GM23248 (cell line): ENCODE measurements at regions not wholly inside any gene's neighbourhood (a gene's known extent, or its start where the extent isn't known, plus 50 kb on each side); places are given as distances from the start of the nearest gene placed in this dataset.

ENCODE experiments used
- DNase-seq: peaks from one replicate; pipeline ENCODE4 v3.0.0-alpha.2; 2015
- H2AFZ ChIP-seq: fragments of 200-600 bp; sonication (generic); 2 replicates; pipeline ENCODE4 v1.6.1; 2016; ENCODE audit warnings: antibody characterized with exemption
- H3F3A ChIP-seq: fragments of 200-600 bp; sonication (generic); 2 replicates; pipeline ENCODE4 v1.6.1; 2016; ENCODE audit warnings: mild to moderate bottlenecking, antibody characterized with exemption, mixed run types; ENCODE audit not compliant: insufficient read depth
- H3K27ac ChIP-seq: fragments of 200-600 bp; sonication (generic); 2 replicates; pipeline ENCODE4 v1.5.1; 2016; ENCODE audit warnings: mild to moderate bottlenecking
- H3K27me3 ChIP-seq: fragments of 200-600 bp; sonication (generic); replicated peaks from 2 replicates; pipeline ENCODE4 v1.6.1; 2016; ENCODE audit warnings: mild to moderate bottlenecking; ENCODE audit not compliant: insufficient read depth
- H3K36me3 ChIP-seq: fragments of 200-600 bp; sonication (generic); 2 replicates; pipeline ENCODE4 v1.6.1; 2016; ENCODE audit warnings: low read depth, mild to moderate bottlenecking
- H3K4me1 ChIP-seq: fragments of 200-600 bp; sonication (generic); 2 replicates; pipeline ENCODE4 v1.6.1; 2016; ENCODE audit warnings: mild to moderate bottlenecking; ENCODE audit not compliant: insufficient read depth
- H3K4me2 ChIP-seq: fragments of 200-600 bp; sonication (generic); one replicate; pipeline ENCODE4 v1.6.1; 2016; ENCODE audit warnings: mild to moderate bottlenecking; ENCODE audit not compliant: unreplicated experiment
- H3K4me3 ChIP-seq: fragments of 200-600 bp; sonication (generic); 2 replicates; pipeline ENCODE4 v1.5.1; 2016; ENCODE audit warnings: mild to moderate bottlenecking
- H3K79me2 ChIP-seq: fragments of 200-600 bp; sonication (generic); 2 replicates; pipeline ENCODE4 v1.6.1; 2016; ENCODE audit warnings: mild to moderate bottlenecking; ENCODE audit not compliant: insufficient read depth
- H3K9ac ChIP-seq: fragments of 200-600 bp; sonication (generic); 2 replicates; pipeline ENCODE4 v1.6.1; 2016; ENCODE audit warnings: mild to moderate bottlenecking
- H3K9me2 ChIP-seq: fragments of 200-600 bp; sonication (generic); 2 replicates; pipeline ENCODE4 v1.6.1; 2016; ENCODE audit warnings: mixed run types, mild to moderate bottlenecking, moderate library complexity; ENCODE audit not compliant: insufficient read depth
- H3K9me3 ChIP-seq: fragments of 200-600 bp; sonication (generic); one replicate; pipeline ENCODE4 v1.6.1; 2017; ENCODE audit warnings: low read depth
- H4K20me1 ChIP-seq: fragments of 200-600 bp; sonication (generic); 2 replicates; pipeline ENCODE4 v1.6.0; 2016; ENCODE audit not compliant: insufficient read depth
- EZH2 ChIP-seq: fragments of 200-600 bp; sonication (generic); IDR thresholded peaks from 2 replicates; pipeline ENCODE4 v1.6.1; 2018; ENCODE audit warnings: antibody characterized with exemption, mild to moderate bottlenecking; ENCODE audit not compliant: insufficient read depth, poor library complexity, severe bottlenecking
- EZH2phosphoT487 ChIP-seq: fragments of 200-600 bp; sonication (generic); IDR thresholded peaks from 2 replicates; pipeline ENCODE4 v1.6.1; 2018; ENCODE audit warnings: antibody characterized with exemption, moderate library complexity, mild to moderate bottlenecking, low read depth; ENCODE audit not compliant: insufficient read depth
- WGBS, 2 experiments: methylation state at CpG; one replicate each; pipeline ENCODE4 v1.1.6; 2015 to 2017; ENCODE audit warnings: low lambda C conversion rate in 2 of 2, low coverage in 1 of 2; ENCODE audit errors: missing lambda C conversion rate in 2 of 2; 5-methylcytosine and 5-hydroxymethylcytosine counted together
- in situ Hi-C: fragments of 300-500 bp; cut with MboI; formaldehyde crosslinking; loops from 2 replicates; pipeline ENCODE4 v1.15.0; 2020

DNA sequence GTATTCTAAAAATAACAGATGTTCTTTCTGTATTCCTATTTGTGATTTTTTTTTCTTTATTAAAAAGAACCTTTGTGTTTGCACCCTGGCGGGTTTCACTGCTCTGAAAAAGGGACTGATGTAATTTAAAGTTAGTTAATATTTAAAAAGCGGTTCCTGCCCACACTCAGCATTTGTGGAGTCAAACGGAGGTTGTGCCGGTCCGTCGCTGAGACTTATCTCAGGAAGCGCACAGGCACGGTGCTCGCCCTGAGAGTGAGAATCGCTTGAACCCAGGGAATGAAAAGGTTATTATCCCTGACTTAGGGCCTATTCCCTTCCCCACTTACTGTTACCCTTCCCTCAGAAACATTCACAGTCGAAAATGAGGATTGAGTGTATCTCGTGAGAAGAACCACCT lies 366.7 kb downstream of the THBS2 start:
- no peaks in the 10 kb centered on the region for H3F3A ChIP-seq
- in situ Hi-C loops: loop anchor here (25.0 kb wide), 1 partner anchor 975 kb away; no protein-coding TSS in a partner anchor
- no peaks in the 10 kb centered on the region for H4K20me1 ChIP-seq
- no peaks in the 10 kb centered on the region for H3K9me2 ChIP-seq
- 90 to 91% methylated on average over 12 of the region's 12 CpGs for WGBS, 2 experiments
- no peak overlapping the region for H3K4me2 ChIP-seq
- no peak overlapping the region for H3K27ac ChIP-seq
- H3K4me3 ChIP-seq: no peak overlapping the region
- H3K9me3 ChIP-seq: no peaks in the 10 kb centered on the region
- no peaks in the 10 kb centered on the region for H3K36me3 ChIP-seq
- TF ChIP-seq EZH2 (no peak), EZH2phosphoT487 (no peak)
- no peak for DNase-seq
- no peak overlapping the region for H3K9ac ChIP-seq
- no peaks in the 10 kb centered on the region for H3K4me1 ChIP-seq
- no peak overlapping the region for H2AFZ ChIP-seq
- H3K27me3 ChIP-seq: peaks cover 23% of the 10 kb centered on the region
- H3K79me2 ChIP-seq: no peaks in the 10 kb centered on the region

DNA sequence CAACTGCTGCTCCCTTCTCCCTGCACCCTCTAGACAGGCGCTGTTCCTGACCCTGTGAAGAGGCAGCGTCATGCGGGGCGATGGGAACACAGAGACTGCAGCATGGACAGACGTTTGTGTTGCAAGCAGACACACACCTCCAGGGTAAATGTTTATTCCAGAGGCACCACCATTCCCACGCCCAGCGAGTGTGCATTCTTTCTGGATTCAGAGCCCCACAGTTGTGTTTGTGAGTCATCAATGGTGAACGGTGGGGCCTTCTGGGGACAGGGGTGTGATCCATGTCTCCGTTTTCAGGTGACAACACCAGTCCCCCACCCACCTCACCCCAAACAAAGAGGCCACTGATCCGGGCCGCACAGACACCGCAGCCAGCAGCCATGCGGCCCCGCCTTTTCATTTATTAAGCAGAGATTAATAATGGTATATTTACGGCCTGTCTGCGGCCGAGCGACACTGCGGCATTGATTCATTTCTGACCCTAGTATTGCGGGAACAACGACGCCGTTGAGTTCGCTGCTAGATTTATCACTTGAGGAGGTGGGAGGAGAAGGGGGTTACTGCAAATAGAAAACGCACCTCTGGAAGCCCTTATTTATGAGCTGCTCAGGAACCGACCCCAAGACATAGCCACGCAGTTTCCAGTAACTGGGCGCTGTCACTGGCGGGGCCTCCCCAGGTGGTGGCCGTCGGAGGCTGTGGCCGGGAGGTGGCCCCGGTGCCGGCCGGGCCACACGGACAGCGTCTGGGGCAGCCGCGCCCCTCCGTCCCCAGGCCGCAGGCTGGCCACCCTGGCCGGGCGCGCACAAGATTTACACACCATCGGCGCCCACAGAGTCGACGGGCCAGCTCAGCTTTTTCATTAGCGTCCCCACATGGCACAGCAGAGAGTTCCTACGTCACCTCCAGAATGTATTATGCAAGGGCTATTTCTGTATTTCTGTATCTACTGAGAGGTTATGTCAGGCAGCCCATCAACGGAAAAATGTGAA lies 367.6 kb downstream of the THBS2 start:
- whole genome bisulfite sequencing, 2 experiments: 82 to 84% methylated on average over 51 of the region's 51 CpGs
- H3K27ac ChIP-seq: no peak overlapping the region
- H3K79me2 ChIP-seq: no peaks in the 10 kb centered on the region
- TF ChIP-seq EZH2: no peak
- no peak for TF ChIP-seq EZH2phosphoT487
- no peak overlapping the region for H2AFZ ChIP-seq
- in situ Hi-C loops: loop anchor here (25.0 kb wide), 1 partner anchor 974 kb away; no protein-coding TSS in a partner anchor
- no peaks in the 10 kb centered on the region for H3K4me1 ChIP-seq
- H3K9me2 ChIP-seq: no peaks in the 10 kb centered on the region
- no peaks in the 10 kb centered on the region for H3F3A ChIP-seq
- H3K36me3 ChIP-seq: no peaks in the 10 kb centered on the region
- H3K4me3 ChIP-seq: no peak overlapping the region
- H4K20me1 ChIP-seq: no peaks in the 10 kb centered on the region
- no peaks in the 10 kb centered on the region for H3K9me3 ChIP-seq
- peaks cover 32% of the 10 kb centered on the region for H3K27me3 ChIP-seq
- no peak overlapping the region for H3K9ac ChIP-seq
- DNase-seq: no peak
- no peak overlapping the region for H3K4me2 ChIP-seq

DNA sequence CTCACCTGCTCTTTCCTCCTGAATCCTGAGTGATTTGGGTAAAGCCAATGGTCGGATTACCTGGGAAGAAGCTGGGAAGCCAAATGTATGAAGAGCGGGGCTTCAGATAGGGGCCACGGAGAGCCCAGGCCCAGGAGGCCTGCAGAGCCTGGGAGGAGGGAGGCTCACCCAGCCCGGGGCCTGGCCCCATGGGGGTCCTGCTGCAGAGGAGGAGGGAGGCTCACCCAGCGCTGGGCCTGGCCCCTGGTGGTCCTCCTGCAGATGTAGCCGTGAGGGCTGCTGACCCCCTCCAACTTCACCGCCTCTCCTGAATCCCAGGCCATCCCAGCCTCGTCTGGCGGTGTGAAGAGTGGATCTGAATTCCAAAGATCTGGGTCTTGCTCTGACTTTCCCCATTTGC lies 368.4 kb downstream of the THBS2 start:
- Histone ChIP-seq H3K79me2 (no peaks in the 10 kb centered on the region), H3K9me2 (no peaks in the 10 kb centered on the region), H4K20me1 (no peaks in the 10 kb centered on the region), H3F3A (no peaks in the 10 kb centered on the region), H3K9me3 (no peaks in the 10 kb centered on the region), H3K4me1 (no peaks in the 10 kb centered on the region), H3K4me3 (no peak overlapping the region), H3K4me2 (no peak overlapping the region), H3K36me3 (no peaks in the 10 kb centered on the region), H2AFZ (no peak overlapping the region), H3K27ac (no peak overlapping the region), H3K9ac (no peak overlapping the region), H3K27me3 (peaks cover 39% of the 10 kb centered on the region)
- DNase-seq: no peak
- in situ Hi-C loops: loop anchor here (25.0 kb wide), 1 partner anchor 973 kb away; no protein-coding TSS in a partner anchor
- no peak for TF ChIP-seq EZH2phosphoT487
- no peak for TF ChIP-seq EZH2
- WGBS, 2 experiments: 54 to 63% methylated on average over 9 of the region's 9 CpGs

DNA sequence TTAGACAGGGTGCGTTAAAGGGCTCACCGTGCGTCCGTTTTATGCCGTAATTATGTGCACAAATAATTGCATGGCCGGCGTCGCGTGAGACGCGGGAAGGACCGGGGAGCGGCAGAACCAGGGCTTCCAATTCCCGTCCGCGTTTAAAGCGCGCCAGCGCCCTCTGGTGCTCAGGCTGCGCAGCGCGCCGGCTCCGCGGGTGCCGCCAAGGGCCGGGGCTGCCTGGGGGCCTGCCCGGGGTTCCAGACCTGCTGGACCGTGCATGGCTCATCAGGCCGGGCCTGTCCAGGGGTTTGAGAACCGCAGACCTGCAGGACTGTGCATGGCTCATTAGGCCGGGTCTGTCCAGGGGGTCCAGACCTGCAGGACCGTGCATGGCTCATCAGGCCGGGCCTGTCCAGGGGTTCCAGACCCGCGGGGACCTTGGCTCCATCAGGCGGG lies 369.0 kb downstream of the THBS2 start:
- Histone ChIP-seq H3K4me3 (peak overlapping the region; percentile 60), H2AFZ (peak overlapping the region; percentile 66), H3K9me3 (no peaks in the 10 kb centered on the region), H3K79me2 (no peaks in the 10 kb centered on the region), H3K4me2 (peak overlapping the region; percentile 82), H3K36me3 (no peaks in the 10 kb centered on the region), H3K27me3 (peaks cover 43% of the 10 kb centered on the region), H4K20me1 (no peaks in the 10 kb centered on the region), H3F3A (no peaks in the 10 kb centered on the region), H3K4me1 (no peaks in the 10 kb centered on the region), H3K9ac (no peak overlapping the region), H3K27ac (no peak overlapping the region), H3K9me2 (no peaks in the 10 kb centered on the region)
- in situ Hi-C loops: loop anchor here (25.0 kb wide), 1 partner anchor 972 kb away; no protein-coding TSS in a partner anchor
- TF ChIP-seq EZH2 (no peak), EZH2phosphoT487 (no peak)
- WGBS, 2 experiments: 14 to 16% methylated on average over 37 of the region's 37 CpGs
- peak; percentile 81 for DNase-seq
